PC-9 (cell line): ENCODE measurements at regions not wholly inside any gene's neighbourhood (a gene's known extent, or its start where the extent isn't known, plus 50 kb on each side); places are given as distances from the start of the nearest gene placed in this dataset.

Source experiments
- BruUV-seq: library from RNA; stranded (reverse); fragments of 400-500 nt; replicated peaks from 2 replicates; lab custom pipeline; 2021; lab: Mats Ljungman, UMichigan
- CTCF ChIA-PET: fragments of 300-600 bp; sonication (Branson Sonifier 250); formaldehyde crosslinking; loops from one replicate; lab custom pipeline; 2022; ENCODE audit warnings: antibody characterized with exemption; lab: Charles Lee
- POLR2A ChIA-PET: fragments of 300-600 bp; sonication (Branson Sonifier 250); formaldehyde crosslinking; loops from one replicate; lab custom pipeline; 2022; ENCODE audit warnings: antibody characterized with exemption; ENCODE audit not compliant: unreplicated experiment; lab: Charles Lee
- DNase-seq, 2 experiments: peaks; one replicate each; pipeline versions ENCODE4 v3.0.0 to v3.0.0-alpha.2; 2015 to 2022; ENCODE audit warnings: mixed read lengths in 1 of 2
- H2AFZ ChIP-seq: fragments of 200-600 bp; sonication (generic); 2 replicates; pipeline ENCODE4 v1.8.1; 2017; ENCODE audit warnings: antibody characterized with exemption
- H3F3A ChIP-seq: fragments of 200-600 bp; sonication (generic); 2 replicates; pipeline ENCODE4 v1.8.1; 2017; ENCODE audit warnings: antibody characterized with exemption, mild to moderate bottlenecking, low read depth; ENCODE audit not compliant: insufficient read depth
- H3K27ac ChIP-seq: fragments of 200-600 bp; sonication (generic); 2 replicates; pipeline ENCODE4 v1.6.1; 2016; ENCODE audit warnings: mixed run types
- H3K27me3 ChIP-seq: fragments of 200-600 bp; sonication (generic); 2 replicates; pipeline ENCODE4 v1.6.1; 2016; ENCODE audit warnings: low read depth, mixed run types; ENCODE audit not compliant: insufficient read depth
- H3K36me3 ChIP-seq: fragments of 200-600 bp; sonication (generic); 2 replicates; pipeline ENCODE4 v1.6.1; 2016; ENCODE audit warnings: low read depth, mixed run types
- H3K4me1 ChIP-seq: fragments of 200-600 bp; sonication (generic); replicated peaks from 2 replicates; pipeline ENCODE4 v1.6.1; 2016; ENCODE audit warnings: mixed run types; ENCODE audit not compliant: insufficient read depth
- H3K4me2 ChIP-seq: fragments of 200-600 bp; sonication (generic); 2 replicates; pipeline ENCODE4 v1.6.1; 2017; ENCODE audit warnings: mixed run types
- H3K4me3 ChIP-seq: fragments of 200-600 bp; sonication (generic); 2 replicates; pipeline ENCODE4 v1.6.1; 2016; ENCODE audit warnings: mixed run types
- H3K79me2 ChIP-seq: fragments of 200-600 bp; sonication (generic); 2 replicates; pipeline ENCODE4 v1.6.1; 2017; ENCODE audit warnings: low read depth, mixed run types
- H3K9me2 ChIP-seq: fragments of 200-600 bp; sonication (generic); 2 replicates; pipeline ENCODE4 v1.8.1; 2017; ENCODE audit warnings: mild to moderate bottlenecking; ENCODE audit not compliant: insufficient read depth
- H3K9me3 ChIP-seq: fragments of 200-600 bp; sonication (generic); 2 replicates; pipeline ENCODE4 v1.8.1; 2016; ENCODE audit warnings: low read depth; ENCODE audit not compliant: insufficient read depth
- H4K20me1 ChIP-seq: fragments of 200-600 bp; sonication (generic); 2 replicates; pipeline ENCODE4 v1.8.1; 2017; ENCODE audit not compliant: insufficient read depth
- EZH2 ChIP-seq: fragments of 200-600 bp; sonication (generic); IDR thresholded peaks from 2 replicates; pipeline ENCODE4 v1.8.0; 2017; ENCODE audit warnings: antibody characterized with exemption, low read depth
- intact Hi-C: fragments of 100-400 bp; cut with micrococcal nuclease; formaldehyde crosslinking; loops from one replicate; pipeline ENCODE4 v1.10.0; 2022; ENCODE audit not compliant: unreplicated experiment
- TF ChIP-seq, protein P1 (sequence below): fragments of 200-600 bp; sonication (generic); conservative IDR thresholded peaks from 2 replicates; pipeline ENCODE4 v1.6.1; 2017; ENCODE audit warnings: mixed run types, antibody characterized with exemption, mild to moderate bottlenecking, moderate library complexity

DNA sequence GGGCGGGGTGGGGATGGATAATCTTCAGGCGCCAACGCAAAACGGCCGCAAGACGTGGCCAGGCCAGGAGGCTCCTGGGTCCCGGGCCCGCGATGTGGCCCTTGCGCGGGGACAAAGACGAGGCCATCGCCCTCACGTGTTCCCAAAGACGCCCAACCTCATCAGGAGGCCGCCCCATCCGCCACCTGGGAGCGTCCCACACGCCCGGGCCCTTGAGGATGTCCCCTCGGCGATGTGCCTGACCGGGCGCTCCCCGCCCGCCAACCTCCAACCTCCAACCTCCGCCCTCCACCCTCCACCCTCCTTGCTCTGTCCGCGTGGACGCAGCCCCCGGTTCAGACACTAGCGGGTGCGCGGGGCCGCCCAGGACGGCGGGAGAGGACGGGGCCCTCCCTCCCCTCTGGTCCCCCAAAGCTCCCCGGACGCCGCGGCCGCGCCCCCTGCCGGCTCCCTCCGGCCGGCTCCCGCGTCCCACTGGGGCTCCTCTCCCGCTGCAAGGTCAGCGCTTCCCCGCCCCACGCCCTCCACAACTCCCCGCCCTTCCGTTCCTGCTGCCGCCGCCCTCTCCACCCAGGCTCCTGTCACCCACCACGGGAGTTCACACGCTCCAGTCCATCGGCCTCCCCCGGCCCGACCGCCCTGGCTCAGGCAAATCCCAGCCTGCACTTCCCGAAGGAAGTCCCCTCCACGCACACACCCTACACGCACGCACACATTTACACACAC lies 250.8 kb upstream of the RPL38 start:
- POLR2A ChIA-PET, result no interaction called here
- no TSS peak for BruUV-seq

DNA sequence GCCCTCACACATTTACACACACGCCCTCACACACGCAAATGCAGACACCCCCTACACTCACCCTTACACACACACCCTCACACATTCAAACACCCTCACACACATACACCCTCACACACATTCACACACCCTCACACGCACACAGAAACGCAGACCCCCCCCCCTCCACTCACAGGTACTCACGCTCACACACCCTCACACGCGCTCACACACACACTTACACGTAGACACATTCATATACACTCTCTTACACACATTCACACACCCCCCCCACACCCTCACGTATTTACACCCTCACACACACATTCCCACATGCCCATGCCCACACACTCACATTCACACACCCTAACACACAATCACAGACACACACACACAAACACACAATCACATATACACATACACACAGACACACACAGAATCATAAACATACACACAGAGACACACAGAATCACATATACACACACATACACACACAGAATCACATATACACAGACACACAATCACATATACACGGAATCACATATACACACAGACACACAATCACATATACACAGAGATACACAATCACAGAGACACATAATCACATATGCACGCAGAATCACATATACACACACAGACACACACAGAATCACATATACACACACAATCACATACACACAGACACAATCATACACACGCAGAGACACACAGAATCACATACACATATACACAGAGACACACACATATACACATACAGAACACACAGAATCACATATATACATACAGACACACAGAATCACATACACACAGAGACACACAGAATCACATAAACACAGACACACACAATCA lies 250.1 kb upstream of the RPL38 start:
- CTCF ChIA-PET, result no interaction called here
- no peak for DNase-seq
- H2AFZ ChIP-seq, result no peak overlapping the region

More for the DNA sequence above, 250.8 kb upstream of the RPL38 start:
- Histone ChIP-seq H3K36me3 (no peaks in the 10 kb centered on the region), H3K27ac (no peak overlapping the region), H2AFZ (no peak overlapping the region), H3K27me3 (peaks cover 53% of the 10 kb centered on the region), H3K79me2 (no peaks in the 10 kb centered on the region), H3F3A (peaks cover 8% of the 10 kb centered on the region; the same call in 1 of the 2 replicates), H3K9me3 (no peaks in the 10 kb centered on the region), H3K4me2 (no peak overlapping the region), H3K9me2 (no peaks in the 10 kb centered on the region), H3K4me1 (no peaks in the 10 kb centered on the region), H3K4me3 (no peak overlapping the region), H4K20me1 (no peaks in the 10 kb centered on the region)
- CTCF ChIA-PET, result no interaction called here
- no peak for DNase-seq
- TF ChIP-seq, protein P1, sequence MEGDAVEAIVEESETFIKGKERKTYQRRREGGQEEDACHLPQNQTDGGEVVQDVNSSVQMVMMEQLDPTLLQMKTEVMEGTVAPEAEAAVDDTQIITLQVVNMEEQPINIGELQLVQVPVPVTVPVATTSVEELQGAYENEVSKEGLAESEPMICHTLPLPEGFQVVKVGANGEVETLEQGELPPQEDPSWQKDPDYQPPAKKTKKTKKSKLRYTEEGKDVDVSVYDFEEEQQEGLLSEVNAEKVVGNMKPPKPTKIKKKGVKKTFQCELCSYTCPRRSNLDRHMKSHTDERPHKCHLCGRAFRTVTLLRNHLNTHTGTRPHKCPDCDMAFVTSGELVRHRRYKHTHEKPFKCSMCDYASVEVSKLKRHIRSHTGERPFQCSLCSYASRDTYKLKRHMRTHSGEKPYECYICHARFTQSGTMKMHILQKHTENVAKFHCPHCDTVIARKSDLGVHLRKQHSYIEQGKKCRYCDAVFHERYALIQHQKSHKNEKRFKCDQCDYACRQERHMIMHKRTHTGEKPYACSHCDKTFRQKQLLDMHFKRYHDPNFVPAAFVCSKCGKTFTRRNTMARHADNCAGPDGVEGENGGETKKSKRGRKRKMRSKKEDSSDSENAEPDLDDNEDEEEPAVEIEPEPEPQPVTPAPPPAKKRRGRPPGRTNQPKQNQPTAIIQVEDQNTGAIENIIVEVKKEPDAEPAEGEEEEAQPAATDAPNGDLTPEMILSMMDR, result no peak
- TF ChIP-seq EZH2, result no peak
- intact Hi-C loops, result no loop called here

DNA sequence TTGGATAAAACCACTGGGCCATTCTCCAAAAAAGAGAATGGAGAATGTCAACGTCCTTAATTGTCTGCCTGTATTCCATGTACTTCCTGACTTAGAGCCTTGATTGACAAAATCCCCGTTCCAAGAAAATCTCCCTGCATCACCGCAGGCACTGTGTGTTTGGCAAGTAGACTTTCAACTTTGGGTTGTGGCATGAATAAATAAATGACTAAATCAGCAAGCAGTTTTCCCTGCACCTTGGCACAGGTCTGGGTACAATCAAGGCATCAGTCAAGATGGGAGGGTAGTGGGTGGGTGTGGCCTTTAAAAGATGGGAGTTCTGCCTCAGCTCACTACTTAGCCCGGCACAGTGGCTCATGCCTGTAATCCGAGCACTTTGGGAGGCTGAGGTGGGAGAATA lies 248.5 kb upstream of the RPL38 start:
- peaks cover 8% of the 10 kb centered on the region; the same call in 1 of the 2 replicates for H3F3A ChIP-seq
- H3K4me1 ChIP-seq, result no peaks in the 10 kb centered on the region
- no peak overlapping the region for H2AFZ ChIP-seq
- no peak overlapping the region for H3K4me2 ChIP-seq
- DNase-seq, result no peak
- POLR2A ChIA-PET, result no interaction called here
- TF ChIP-seq EZH2, result no peak
- TF ChIP-seq, protein P1, result no peak
- H3K9me2 ChIP-seq, result no peaks in the 10 kb centered on the region
- BruUV-seq, result no TSS peak
- CTCF ChIA-PET, result no interaction called here
- no peaks in the 10 kb centered on the region for H3K36me3 ChIP-seq
- no peaks in the 10 kb centered on the region for H3K9me3 ChIP-seq
- H3K27ac ChIP-seq, result no peak overlapping the region
- peaks cover 50% of the 10 kb centered on the region for H3K27me3 ChIP-seq
- intact Hi-C loops, result no loop called here
- H3K79me2 ChIP-seq, result no peaks in the 10 kb centered on the region
- no peak overlapping the region for H3K4me3 ChIP-seq
- H4K20me1 ChIP-seq, result no peaks in the 10 kb centered on the region

More for the DNA sequence above, 250.1 kb upstream of the RPL38 start:
- no peaks in the 10 kb centered on the region for H3K79me2 ChIP-seq
- no peaks in the 10 kb centered on the region for H3K36me3 ChIP-seq
- POLR2A ChIA-PET, result no interaction called here
- no peak for TF ChIP-seq EZH2
- TF ChIP-seq, protein P1, result no peak
- BruUV-seq, result no TSS peak
- H3F3A ChIP-seq, result peaks cover 8% of the 10 kb centered on the region; the same call in 1 of the 2 replicates
- no peaks in the 10 kb centered on the region for H4K20me1 ChIP-seq
- H3K4me3 ChIP-seq, result no peak overlapping the region
- H3K27me3 ChIP-seq, result peaks cover 53% of the 10 kb centered on the region
- intact Hi-C loops, result no loop called here
- H3K9me2 ChIP-seq, result no peaks in the 10 kb centered on the region
- no peak overlapping the region for H3K4me2 ChIP-seq
- H3K4me1 ChIP-seq, result no peaks in the 10 kb centered on the region
- no peaks in the 10 kb centered on the region for H3K9me3 ChIP-seq
- no peak overlapping the region for H3K27ac ChIP-seq
